CD4-positive, alpha-beta memory T cell (primary cell): ENCODE measurements at regions not wholly inside any gene's neighbourhood (a gene's known extent, or its start where the extent isn't known, plus 50 kb on each side); places are given as distances from the start of the nearest gene placed in this dataset.

ENCODE experiments used
- CTCF ChIA-PET: fragments of 350-600 bp; sonication (Branson Sonifier 250); formaldehyde crosslinking; loops from one replicate; lab custom pipeline; 2021; ENCODE audit warnings: inconsistent platforms; ENCODE audit not compliant: partially characterized antibody; lab: Charles Lee
- POLR2A ChIA-PET: fragments of 350-600 bp; sonication (Branson Sonifier 250); formaldehyde crosslinking; loops from one replicate; lab custom pipeline; 2021; ENCODE audit not compliant: partially characterized antibody; lab: Charles Lee
- DNase-seq, 5 donors: peaks; one replicate each; pipeline versions ENCODE4 v3.0.0 to v3.0.0-alpha.2; 2020 to 2022; ENCODE audit warnings: mixed read lengths in 1 of 5
- H3K27ac ChIP-seq: one replicate; pipeline ENCODE4 v1.7.0; 2013; ENCODE audit warnings: low read depth, low read length
- H3K27me3 ChIP-seq: 2 replicates; pipeline ENCODE4 v1.7.0; 2013; ENCODE audit warnings: mild to moderate bottlenecking, low read length, moderate library complexity; ENCODE audit not compliant: insufficient read depth
- H3K36me3 ChIP-seq: 2 replicates; pipeline ENCODE4 v1.7.0; 2013; ENCODE audit warnings: mild to moderate bottlenecking, low read length, moderate library complexity; ENCODE audit not compliant: insufficient read depth
- H3K4me1 ChIP-seq: 2 replicates; pipeline ENCODE4 v1.7.0; 2013; ENCODE audit warnings: mild to moderate bottlenecking, low read length, moderate library complexity; ENCODE audit not compliant: insufficient read depth
- H3K4me3 ChIP-seq, 2 donors: one replicate each; pipeline ENCODE4 v1.7.0; 2013; ENCODE audit warnings: low read length in 2 of 2, mild to moderate bottlenecking in 1 of 2
- H3K9me3 ChIP-seq, 2 donors: one replicate each; pipeline ENCODE4 v1.7.0; 2013; ENCODE audit warnings: low read length in 2 of 2, control low read depth in 1 of 2; ENCODE audit not compliant: control insufficient read depth in 1 of 2
- H3K27ac Mint-ChIP-seq, 7 donors: one replicate each; pipeline ENCODE4 v1.8.0; 2020 to 2021; ENCODE audit warnings: mixed read lengths in 7 of 7, mild to moderate bottlenecking in 6 of 7, inconsistent platforms in 3 of 7, moderate library complexity in 3 of 7
- H3K27me3 Mint-ChIP-seq, 2 donors: one replicate each; pipeline ENCODE4 v1.8.0; 2020 to 2021; ENCODE audit warnings: mixed read lengths in 2 of 2
- H3K36me3 Mint-ChIP-seq, 2 donors: one replicate each; pipeline ENCODE4 v1.8.0; 2020 to 2021; ENCODE audit warnings: mixed read lengths in 2 of 2, inconsistent platforms in 1 of 2, mild to moderate bottlenecking in 1 of 2
- H3K4me1 Mint-ChIP-seq, 4 donors: one replicate each; pipeline ENCODE4 v1.8.0; 2020 to 2021; ENCODE audit warnings: mixed read lengths in 4 of 4, mild to moderate bottlenecking in 1 of 4
- H3K4me3 Mint-ChIP-seq, 8 donors: one replicate each; pipeline ENCODE4 v1.8.0; 2020 to 2021; ENCODE audit warnings: mixed read lengths in 8 of 8, mild to moderate bottlenecking in 7 of 8, moderate library complexity in 6 of 8, inconsistent platforms in 3 of 8
- H3K9me3 Mint-ChIP-seq, 8 donors: one replicate each; pipeline ENCODE4 v1.8.0; 2020 to 2021; ENCODE audit warnings: mixed read lengths in 8 of 8, mild to moderate bottlenecking in 5 of 8, inconsistent platforms in 3 of 8, moderate library complexity in 1 of 8
- intact Hi-C: fragments of 100-400 bp; cut with micrococcal nuclease; formaldehyde crosslinking; loops from one replicate; pipeline ENCODE4 v1.15.1; 2023

DNA sequence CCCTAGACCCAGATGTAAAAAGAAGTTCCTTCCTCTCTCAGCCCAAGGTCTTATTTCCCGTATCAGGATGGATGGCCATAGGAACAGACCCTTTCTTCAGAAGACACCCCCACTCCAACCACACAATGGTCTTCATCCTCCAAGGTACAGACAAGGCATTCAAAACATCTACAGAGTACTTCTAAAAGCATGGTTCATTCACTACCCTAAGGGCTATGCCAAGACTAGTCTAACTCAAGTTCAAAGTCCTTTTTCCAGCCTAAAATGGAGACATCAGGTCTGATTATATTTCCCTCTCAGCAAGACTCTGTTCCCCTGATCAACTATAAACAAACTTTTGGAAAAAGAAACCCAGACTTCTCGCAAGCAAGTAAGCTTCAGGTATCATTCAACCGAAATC is 388.9 kb downstream of the NPIPA8 start:
- Histone ChIP-seq H3K9me3 (no peaks in the 10 kb centered on the region), H3K27me3 (no peaks in the 10 kb centered on the region), H3K4me3 (no peak overlapping the region), H3K36me3 (no peaks in the 10 kb centered on the region), H3K27ac (no peak overlapping the region), H3K4me1 (no peaks in the 10 kb centered on the region)
- Mint-ChIP-seq H3K27ac (no peak overlapping the region), H3K27me3 (peaks cover 13 to 26% of the 10 kb centered on the region in 2 donors), H3K36me3 (no peaks in the 10 kb centered on the region), H3K4me3 (no peak overlapping the region), H3K9me3 (peaks cover 0 to 4% (median 0%) of the 10 kb centered on the region in 8 donors), H3K4me1 (peaks cover 0 to 3% (median 0%) of the 10 kb centered on the region in 4 donors)
- CTCF ChIA-PET = no interaction called here
- intact Hi-C loops = no loop called here
- POLR2A ChIA-PET = no interaction called here
- DNase-seq = no peak

DNA sequence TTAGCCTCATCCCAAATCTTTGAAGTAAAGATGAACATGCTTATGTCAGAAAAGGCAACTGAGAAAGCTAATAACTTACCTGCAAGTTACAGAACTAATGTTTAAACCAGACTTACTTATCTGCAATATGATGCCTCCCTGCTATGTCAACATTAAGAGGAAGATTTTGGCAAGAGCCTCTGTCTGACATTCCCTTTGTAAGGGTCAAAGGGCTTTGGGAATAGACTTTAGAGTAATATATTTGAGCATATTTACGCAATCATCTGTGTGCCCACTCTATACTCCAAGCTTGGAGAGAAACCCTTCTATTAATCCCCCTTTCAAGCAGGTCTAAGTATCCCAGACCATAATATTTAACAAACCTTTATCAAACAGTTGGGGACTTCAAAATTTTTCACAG is 389.4 kb downstream of the NPIPA8 start:
- H3K36me3 ChIP-seq = no peaks in the 10 kb centered on the region
- H3K4me1 Mint-ChIP-seq = peaks cover 0 to 3% (median 0%) of the 10 kb centered on the region in 4 donors
- intact Hi-C loops = no loop called here
- peaks cover 13 to 26% of the 10 kb centered on the region in 2 donors for H3K27me3 Mint-ChIP-seq
- H3K4me3 Mint-ChIP-seq = no peak overlapping the region
- H3K4me3 ChIP-seq = no peak overlapping the region
- no peak for DNase-seq
- H3K27ac ChIP-seq = no peak overlapping the region
- POLR2A ChIA-PET = no interaction called here
- CTCF ChIA-PET = no interaction called here
- no peaks in the 10 kb centered on the region for H3K36me3 Mint-ChIP-seq
- no peaks in the 10 kb centered on the region for H3K4me1 ChIP-seq
- H3K9me3 ChIP-seq = no peaks in the 10 kb centered on the region
- H3K27ac Mint-ChIP-seq = no peak overlapping the region
- H3K9me3 Mint-ChIP-seq = peaks cover 0 to 4% (median 0%) of the 10 kb centered on the region in 8 donors
- H3K27me3 ChIP-seq = no peaks in the 10 kb centered on the region

DNA sequence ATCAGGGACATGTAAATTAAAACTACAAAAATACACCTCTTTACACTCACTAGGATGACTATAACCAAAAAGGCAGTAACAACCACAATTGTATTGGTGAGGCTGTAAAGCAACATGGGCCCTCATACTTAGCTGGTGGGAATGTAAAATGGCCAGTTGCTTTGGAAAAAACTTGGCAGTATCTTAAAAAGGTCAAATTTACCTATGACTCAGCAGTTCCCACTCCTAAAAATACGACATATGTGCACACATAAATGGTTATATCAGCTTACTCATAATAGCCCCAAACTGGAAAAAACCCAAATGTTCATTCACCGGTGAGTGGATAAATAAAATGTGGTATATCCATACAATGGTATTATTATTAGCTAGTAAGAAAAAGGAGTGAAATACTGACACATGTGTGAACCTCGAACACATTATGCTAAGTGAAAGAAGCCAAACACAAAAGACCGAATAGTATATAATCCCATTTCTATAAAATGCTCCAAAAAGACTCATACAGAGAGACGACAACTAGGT is 391.4 kb downstream of the NPIPA8 start:
- Mint-ChIP-seq H3K27me3 (peaks cover 9 to 14% of the 10 kb centered on the region in 2 donors), H3K4me3 (no peak overlapping the region), H3K4me1 (peaks cover 0 to 3% (median 0%) of the 10 kb centered on the region in 4 donors), H3K36me3 (no peaks in the 10 kb centered on the region), H3K27ac (no peak overlapping the region), H3K9me3 (peaks cover 0 to 4% (median 0%) of the 10 kb centered on the region in 8 donors)
- Histone ChIP-seq H3K27me3 (no peaks in the 10 kb centered on the region), H3K4me1 (no peaks in the 10 kb centered on the region), H3K36me3 (no peaks in the 10 kb centered on the region), H3K27ac (no peak overlapping the region), H3K4me3 (no peak overlapping the region), H3K9me3 (no peaks in the 10 kb centered on the region)
- ChIA-PET POLR2A (no interaction called here), CTCF (no interaction called here)
- intact Hi-C loops = no loop called here
- no peak for DNase-seq

DNA sequence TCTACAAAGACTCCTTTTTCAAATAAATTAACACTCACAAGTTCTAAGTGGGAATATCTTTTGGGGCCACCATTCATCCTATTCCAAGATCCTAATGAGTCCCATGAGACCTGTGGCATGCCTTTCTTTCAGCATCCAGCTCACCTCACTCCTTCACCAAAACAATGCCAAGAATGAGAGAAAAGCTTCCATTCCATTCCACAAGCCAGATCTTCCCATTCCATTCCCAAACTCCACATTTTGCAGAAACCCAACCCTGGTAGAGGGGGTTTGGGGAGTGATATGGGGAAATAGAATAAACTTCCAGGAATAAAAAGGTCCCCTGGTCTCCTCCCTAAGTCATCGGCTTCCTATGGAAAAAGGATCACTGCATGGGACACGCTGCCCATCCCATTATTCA is 392.2 kb downstream of the NPIPA8 start:
- CTCF ChIA-PET = no interaction called here
- Histone ChIP-seq H3K36me3 (no peaks in the 10 kb centered on the region), H3K27ac (no peak overlapping the region), H3K27me3 (no peaks in the 10 kb centered on the region), H3K9me3 (no peaks in the 10 kb centered on the region), H3K4me1 (peaks cover 5% of the 10 kb centered on the region), H3K4me3 (no peak overlapping the region)
- intact Hi-C loops = no loop called here
- no peak overlapping the region for H3K27ac Mint-ChIP-seq
- peaks cover 5 to 10% of the 10 kb centered on the region in 2 donors for H3K27me3 Mint-ChIP-seq
- H3K4me3 Mint-ChIP-seq = no peak overlapping the region
- H3K4me1 Mint-ChIP-seq = peaks cover 0 to 5% (median 4%) of the 10 kb centered on the region in 4 donors
- no peaks in the 10 kb centered on the region for H3K36me3 Mint-ChIP-seq
- peaks cover 0 to 4% (median 0%) of the 10 kb centered on the region in 8 donors for H3K9me3 Mint-ChIP-seq
- POLR2A ChIA-PET = no interaction called here
- DNase-seq = no peak

DNA sequence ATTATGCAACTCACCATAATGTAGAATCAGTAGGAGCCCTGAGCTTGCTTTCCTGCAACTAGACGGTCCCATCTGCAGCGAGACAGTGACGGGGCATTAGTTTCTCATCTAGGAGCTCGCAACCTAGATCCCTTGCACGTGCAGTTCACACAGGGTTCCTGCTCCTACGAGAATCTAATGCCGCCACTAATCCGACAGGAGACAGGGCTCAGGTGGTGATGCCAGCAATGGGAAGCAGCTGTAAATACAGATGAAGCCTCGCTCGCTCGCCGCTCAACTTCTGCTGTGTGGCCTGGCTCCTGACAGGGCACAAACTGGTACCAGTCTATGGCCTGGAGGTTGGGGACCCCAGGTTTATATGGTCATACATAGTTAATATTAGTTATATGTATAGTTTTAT is 394.5 kb downstream of the NPIPA8 start:
- Mint-ChIP-seq H3K27ac (no peak overlapping the region), H3K4me1 (peaks cover 5 to 16% (median 13%) of the 10 kb centered on the region in 4 donors), H3K27me3 (peaks cover 0 to 3% of the 10 kb centered on the region in 2 donors), H3K4me3 (no peak overlapping the region), H3K9me3 (peaks cover 0 to 4% (median 0%) of the 10 kb centered on the region in 8 donors), H3K36me3 (no peaks in the 10 kb centered on the region)
- H3K36me3 ChIP-seq = no peaks in the 10 kb centered on the region
- H3K27ac ChIP-seq = no peak overlapping the region
- no peaks in the 10 kb centered on the region for H3K27me3 ChIP-seq
- H3K9me3 ChIP-seq = no peaks in the 10 kb centered on the region
- no peak for DNase-seq
- H3K4me3 ChIP-seq = no peak overlapping the region
- peaks cover 10% of the 10 kb centered on the region for H3K4me1 ChIP-seq
- CTCF ChIA-PET = no interaction called here
- POLR2A ChIA-PET = no interaction called here
- intact Hi-C loops = no loop called here

DNA sequence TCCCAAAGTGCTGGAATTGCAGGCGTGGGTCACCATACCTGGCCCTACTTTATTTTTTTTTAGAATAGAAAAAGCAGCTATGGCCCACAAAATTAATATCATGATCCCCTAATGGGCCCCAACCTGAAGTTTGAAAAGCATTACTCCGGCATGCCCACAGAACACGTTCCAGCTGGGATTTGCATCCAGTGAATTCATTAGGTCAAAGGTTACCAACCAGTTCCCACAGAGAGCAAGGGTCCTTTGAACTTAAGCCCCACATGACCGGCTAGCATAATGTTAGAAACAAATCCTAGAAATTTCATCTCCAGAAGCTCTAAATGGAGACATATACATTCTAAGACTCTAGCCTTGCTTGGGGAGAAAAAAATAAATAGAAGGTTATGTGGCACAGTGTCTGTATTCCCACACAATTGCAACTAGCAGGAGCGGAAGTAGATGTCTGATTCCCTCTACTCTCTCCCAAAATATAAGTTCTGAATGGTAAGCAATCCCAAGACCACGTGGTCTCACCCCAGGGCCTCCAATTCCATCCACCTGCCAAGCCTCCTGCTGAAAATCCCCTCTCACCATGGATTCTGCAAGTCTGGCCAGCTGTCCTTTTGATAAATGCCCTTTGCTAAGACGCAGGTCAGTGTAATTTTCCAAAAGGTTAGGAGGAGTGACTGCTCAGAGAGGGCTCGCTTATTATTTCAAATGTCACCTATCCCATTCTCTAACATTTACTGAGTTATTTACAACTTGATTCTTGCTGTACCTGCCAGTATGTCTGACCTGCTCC is 395.8 kb downstream of the NPIPA8 start:
- H3K27ac Mint-ChIP-seq = no peak overlapping the region
- Histone ChIP-seq H3K27ac (no peak overlapping the region), H3K27me3 (no peaks in the 10 kb centered on the region), H3K4me1 (peaks cover 10% of the 10 kb centered on the region), H3K4me3 (no peak overlapping the region), H3K9me3 (no peaks in the 10 kb centered on the region), H3K36me3 (no peaks in the 10 kb centered on the region)
- no peak for DNase-seq
- POLR2A ChIA-PET = no interaction called here
- H3K36me3 Mint-ChIP-seq = no peaks in the 10 kb centered on the region
- H3K9me3 Mint-ChIP-seq = peaks cover 0 to 4% (median 0%) of the 10 kb centered on the region in 8 donors
- H3K4me1 Mint-ChIP-seq = peaks cover 5 to 16% (median 13%) of the 10 kb centered on the region in 4 donors
- CTCF ChIA-PET = no interaction called here
- intact Hi-C loops = no loop called here
- peaks cover 0 to 3% of the 10 kb centered on the region in 2 donors for H3K27me3 Mint-ChIP-seq
- H3K4me3 Mint-ChIP-seq = no peak overlapping the region

DNA sequence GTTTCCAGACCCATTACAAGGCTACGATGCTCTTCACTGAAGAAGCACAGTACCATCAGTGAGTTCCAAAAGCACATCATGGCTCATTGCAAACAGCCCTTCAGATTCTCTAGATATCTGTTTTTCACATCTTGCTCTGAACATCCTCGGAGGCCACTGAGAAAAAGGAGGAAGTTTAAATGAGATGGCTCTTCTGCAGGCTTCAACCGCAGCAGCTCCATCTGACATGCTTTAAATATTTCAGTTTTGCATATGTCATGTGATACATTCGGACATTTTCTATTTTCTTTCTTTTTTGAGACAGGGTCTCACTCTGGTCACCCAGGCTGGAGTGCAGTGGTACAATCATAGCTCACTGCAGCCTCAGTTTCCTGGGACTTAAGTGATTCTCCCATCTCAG is 396.8 kb downstream of the NPIPA8 start:
- ChIA-PET CTCF (no interaction called here), POLR2A (no interaction called here)
- Histone ChIP-seq H3K36me3 (no peaks in the 10 kb centered on the region), H3K4me1 (peaks cover 10% of the 10 kb centered on the region), H3K27ac (no peak overlapping the region), H3K27me3 (no peaks in the 10 kb centered on the region), H3K4me3 (peak overlapping the region; percentile 7 to 29), H3K9me3 (no peaks in the 10 kb centered on the region)
- Mint-ChIP-seq H3K27me3 (peaks cover 0 to 3% of the 10 kb centered on the region in 2 donors), H3K36me3 (no peaks in the 10 kb centered on the region), H3K27ac (peak overlapping the region in 1 of 7 donors; percentile 35), H3K9me3 (peaks cover 0 to 4% (median 0%) of the 10 kb centered on the region in 8 donors), H3K4me3 (peak overlapping the region in 6 of 8 donors; percentile 46 to 83 (median 77)), H3K4me1 (peaks cover 5 to 16% (median 13%) of the 10 kb centered on the region in 4 donors)
- no peak for DNase-seq
- intact Hi-C loops = no loop called here
